Uterus (tissue), 2 donors: ENCODE measurements at regions not wholly inside any gene's neighbourhood (a gene's known extent, or its start where the extent isn't known, plus 50 kb on each side); places are given as distances from the start of the nearest gene placed in this dataset.

ENCODE experiments used
- POLR2A ChIP-seq, 2 donors: fragments of 450-650 bp; IDR thresholded peaks; one replicate each; pipeline ENCODE4 v1.6.1; 2016; ENCODE audit warnings: antibody characterized with exemption in 2 of 2, mild to moderate bottlenecking in 1 of 2, moderate library complexity in 1 of 2
- TF ChIP-seq, protein P1 (sequence below), 4 experiments: fragments of 200-600 bp in 2 of 4; fragments of 450-650 bp in 2 of 4; sonication (generic) in 2 of 4; IDR thresholded peaks; one replicate each; pipeline ENCODE4 v1.5.1; 2016 to 2019; ENCODE audit warnings: antibody characterized with exemption in 4 of 4, mild to moderate bottlenecking in 2 of 4, moderate library complexity in 1 of 4

- TF ChIP-seq, protein P1, sequence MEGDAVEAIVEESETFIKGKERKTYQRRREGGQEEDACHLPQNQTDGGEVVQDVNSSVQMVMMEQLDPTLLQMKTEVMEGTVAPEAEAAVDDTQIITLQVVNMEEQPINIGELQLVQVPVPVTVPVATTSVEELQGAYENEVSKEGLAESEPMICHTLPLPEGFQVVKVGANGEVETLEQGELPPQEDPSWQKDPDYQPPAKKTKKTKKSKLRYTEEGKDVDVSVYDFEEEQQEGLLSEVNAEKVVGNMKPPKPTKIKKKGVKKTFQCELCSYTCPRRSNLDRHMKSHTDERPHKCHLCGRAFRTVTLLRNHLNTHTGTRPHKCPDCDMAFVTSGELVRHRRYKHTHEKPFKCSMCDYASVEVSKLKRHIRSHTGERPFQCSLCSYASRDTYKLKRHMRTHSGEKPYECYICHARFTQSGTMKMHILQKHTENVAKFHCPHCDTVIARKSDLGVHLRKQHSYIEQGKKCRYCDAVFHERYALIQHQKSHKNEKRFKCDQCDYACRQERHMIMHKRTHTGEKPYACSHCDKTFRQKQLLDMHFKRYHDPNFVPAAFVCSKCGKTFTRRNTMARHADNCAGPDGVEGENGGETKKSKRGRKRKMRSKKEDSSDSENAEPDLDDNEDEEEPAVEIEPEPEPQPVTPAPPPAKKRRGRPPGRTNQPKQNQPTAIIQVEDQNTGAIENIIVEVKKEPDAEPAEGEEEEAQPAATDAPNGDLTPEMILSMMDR (IDR thresholded peaks at IDR 0.05), result no peak
- TF ChIP-seq POLR2A (IDR thresholded peaks at IDR 0.05), result no peak
Measured at GRCh38 chr4:187183346-187183745, 459.7 kb upstream of the FAT1 start.
